K562 (cell line): ENCODE measurements at regions not wholly inside any gene's neighbourhood (a gene's known extent, or its start where the extent isn't known, plus 50 kb on each side); places are given as distances from the start of the nearest gene placed in this dataset.

Experiments
- CGGBP1 ChIP-seq: fragments of 250-450 bp; sonication (Bioruptor Pico); IDR thresholded peaks from 2 replicates; pipeline ENCODE4 v1.9.0; 2021; ENCODE audit warnings: mild to moderate bottlenecking
- GATA2 ChIP-seq: sonication (generic); formaldehyde crosslinking; IDR thresholded peaks from 2 replicates; pipeline ENCODE4 v1.4.0; 2020; ENCODE audit warnings: mild to moderate bottlenecking, missing genetic modification reagents
- PHB ChIP-seq: fragments of 250-450 bp; sonication (Bioruptor Pico); IDR thresholded peaks from 2 replicates; pipeline ENCODE4 v1.5.0; 2021
- POLR3G ChIP-seq: IDR thresholded peaks from 2 replicates; pipeline ENCODE4 v1.6.1; 2011; ENCODE audit not compliant: insufficient read length, insufficient replicate concordance; ENCODE audit errors: extremely low read depth
- TCF15 ChIP-seq: fragments of 250-450 bp; sonication (Bioruptor Pico); IDR thresholded peaks from 2 replicates; pipeline ENCODE4 v1.8.0; 2022; ENCODE audit warnings: moderate library complexity, mild to moderate bottlenecking, inconsistent platforms
- ZBTB9 ChIP-seq: fragments of 450-650 bp; formaldehyde crosslinking; IDR thresholded peaks from 2 replicates; pipeline ENCODE4 v1.4.0; 2020; ENCODE audit warnings: mild to moderate bottlenecking, moderate library complexity
- ZNF253 ChIP-seq: fragments of 250-450 bp; sonication (Bioruptor Pico); conservative IDR thresholded peaks from 2 replicates; pipeline ENCODE4 v1.6.1; 2021; ENCODE audit warnings: mild to moderate bottlenecking
- ZNF431 ChIP-seq: sonication (generic); formaldehyde crosslinking; IDR thresholded peaks from 2 replicates; pipeline ENCODE4 v1.8.0; 2022; ENCODE audit warnings: mild to moderate bottlenecking, missing genetic modification reagents
- ZNF57 ChIP-seq: fragments of 450-650 bp; formaldehyde crosslinking; IDR thresholded peaks from 2 replicates; pipeline ENCODE4 v1.4.0; 2020; ENCODE audit warnings: mild to moderate bottlenecking, moderate library complexity
- TF ChIP-seq, protein P1 (sequence below): fragments of 450-650 bp; IDR thresholded peaks from 2 replicates; pipeline ENCODE4 v1.6.1; 2016; ENCODE audit warnings: mild to moderate bottlenecking, moderate library complexity
- TF ChIP-seq, protein P2 (sequence below): fragments of 250-450 bp; sonication (Bioruptor Pico); IDR thresholded peaks from 2 replicates; pipeline ENCODE4 v1.5.0; 2021; ENCODE audit warnings: mild to moderate bottlenecking, moderate library complexity

DNA sequence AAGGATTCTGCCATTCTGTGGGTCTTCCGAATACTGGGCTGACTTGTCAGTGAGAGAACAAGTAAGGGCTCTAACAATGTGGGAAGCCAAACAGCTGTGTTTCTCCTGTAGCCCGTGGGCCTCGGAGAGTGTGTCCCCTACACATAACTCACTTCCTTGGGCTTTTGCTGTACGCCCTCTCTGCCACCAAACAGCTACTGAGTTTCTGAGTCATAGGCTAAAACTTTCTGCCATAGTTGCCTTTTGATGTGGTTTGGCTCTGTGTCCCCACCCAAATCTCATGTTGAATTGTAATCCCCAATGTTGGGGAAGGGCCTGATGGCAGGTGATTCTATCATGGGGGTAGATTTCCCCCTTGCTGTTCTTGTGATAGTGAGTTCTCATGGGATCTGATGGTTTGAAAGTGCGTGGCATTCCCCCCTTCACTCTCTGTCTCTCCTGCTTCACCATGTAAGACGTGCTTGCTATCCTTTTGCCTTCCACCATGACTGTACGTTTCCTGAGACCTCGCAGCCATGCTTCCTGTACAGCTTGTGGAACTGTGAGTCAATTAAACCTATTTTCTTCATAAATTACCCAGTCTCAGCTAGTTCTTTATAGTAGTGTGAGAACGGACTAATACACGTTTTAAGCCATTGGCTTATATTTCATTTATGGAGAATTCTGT is 194.8 kb upstream of the HMCN1 start (continued):
- TF ChIP-seq PHB (CRISPR knock-in tag) = no peak
- TF ChIP-seq, protein P1, sequence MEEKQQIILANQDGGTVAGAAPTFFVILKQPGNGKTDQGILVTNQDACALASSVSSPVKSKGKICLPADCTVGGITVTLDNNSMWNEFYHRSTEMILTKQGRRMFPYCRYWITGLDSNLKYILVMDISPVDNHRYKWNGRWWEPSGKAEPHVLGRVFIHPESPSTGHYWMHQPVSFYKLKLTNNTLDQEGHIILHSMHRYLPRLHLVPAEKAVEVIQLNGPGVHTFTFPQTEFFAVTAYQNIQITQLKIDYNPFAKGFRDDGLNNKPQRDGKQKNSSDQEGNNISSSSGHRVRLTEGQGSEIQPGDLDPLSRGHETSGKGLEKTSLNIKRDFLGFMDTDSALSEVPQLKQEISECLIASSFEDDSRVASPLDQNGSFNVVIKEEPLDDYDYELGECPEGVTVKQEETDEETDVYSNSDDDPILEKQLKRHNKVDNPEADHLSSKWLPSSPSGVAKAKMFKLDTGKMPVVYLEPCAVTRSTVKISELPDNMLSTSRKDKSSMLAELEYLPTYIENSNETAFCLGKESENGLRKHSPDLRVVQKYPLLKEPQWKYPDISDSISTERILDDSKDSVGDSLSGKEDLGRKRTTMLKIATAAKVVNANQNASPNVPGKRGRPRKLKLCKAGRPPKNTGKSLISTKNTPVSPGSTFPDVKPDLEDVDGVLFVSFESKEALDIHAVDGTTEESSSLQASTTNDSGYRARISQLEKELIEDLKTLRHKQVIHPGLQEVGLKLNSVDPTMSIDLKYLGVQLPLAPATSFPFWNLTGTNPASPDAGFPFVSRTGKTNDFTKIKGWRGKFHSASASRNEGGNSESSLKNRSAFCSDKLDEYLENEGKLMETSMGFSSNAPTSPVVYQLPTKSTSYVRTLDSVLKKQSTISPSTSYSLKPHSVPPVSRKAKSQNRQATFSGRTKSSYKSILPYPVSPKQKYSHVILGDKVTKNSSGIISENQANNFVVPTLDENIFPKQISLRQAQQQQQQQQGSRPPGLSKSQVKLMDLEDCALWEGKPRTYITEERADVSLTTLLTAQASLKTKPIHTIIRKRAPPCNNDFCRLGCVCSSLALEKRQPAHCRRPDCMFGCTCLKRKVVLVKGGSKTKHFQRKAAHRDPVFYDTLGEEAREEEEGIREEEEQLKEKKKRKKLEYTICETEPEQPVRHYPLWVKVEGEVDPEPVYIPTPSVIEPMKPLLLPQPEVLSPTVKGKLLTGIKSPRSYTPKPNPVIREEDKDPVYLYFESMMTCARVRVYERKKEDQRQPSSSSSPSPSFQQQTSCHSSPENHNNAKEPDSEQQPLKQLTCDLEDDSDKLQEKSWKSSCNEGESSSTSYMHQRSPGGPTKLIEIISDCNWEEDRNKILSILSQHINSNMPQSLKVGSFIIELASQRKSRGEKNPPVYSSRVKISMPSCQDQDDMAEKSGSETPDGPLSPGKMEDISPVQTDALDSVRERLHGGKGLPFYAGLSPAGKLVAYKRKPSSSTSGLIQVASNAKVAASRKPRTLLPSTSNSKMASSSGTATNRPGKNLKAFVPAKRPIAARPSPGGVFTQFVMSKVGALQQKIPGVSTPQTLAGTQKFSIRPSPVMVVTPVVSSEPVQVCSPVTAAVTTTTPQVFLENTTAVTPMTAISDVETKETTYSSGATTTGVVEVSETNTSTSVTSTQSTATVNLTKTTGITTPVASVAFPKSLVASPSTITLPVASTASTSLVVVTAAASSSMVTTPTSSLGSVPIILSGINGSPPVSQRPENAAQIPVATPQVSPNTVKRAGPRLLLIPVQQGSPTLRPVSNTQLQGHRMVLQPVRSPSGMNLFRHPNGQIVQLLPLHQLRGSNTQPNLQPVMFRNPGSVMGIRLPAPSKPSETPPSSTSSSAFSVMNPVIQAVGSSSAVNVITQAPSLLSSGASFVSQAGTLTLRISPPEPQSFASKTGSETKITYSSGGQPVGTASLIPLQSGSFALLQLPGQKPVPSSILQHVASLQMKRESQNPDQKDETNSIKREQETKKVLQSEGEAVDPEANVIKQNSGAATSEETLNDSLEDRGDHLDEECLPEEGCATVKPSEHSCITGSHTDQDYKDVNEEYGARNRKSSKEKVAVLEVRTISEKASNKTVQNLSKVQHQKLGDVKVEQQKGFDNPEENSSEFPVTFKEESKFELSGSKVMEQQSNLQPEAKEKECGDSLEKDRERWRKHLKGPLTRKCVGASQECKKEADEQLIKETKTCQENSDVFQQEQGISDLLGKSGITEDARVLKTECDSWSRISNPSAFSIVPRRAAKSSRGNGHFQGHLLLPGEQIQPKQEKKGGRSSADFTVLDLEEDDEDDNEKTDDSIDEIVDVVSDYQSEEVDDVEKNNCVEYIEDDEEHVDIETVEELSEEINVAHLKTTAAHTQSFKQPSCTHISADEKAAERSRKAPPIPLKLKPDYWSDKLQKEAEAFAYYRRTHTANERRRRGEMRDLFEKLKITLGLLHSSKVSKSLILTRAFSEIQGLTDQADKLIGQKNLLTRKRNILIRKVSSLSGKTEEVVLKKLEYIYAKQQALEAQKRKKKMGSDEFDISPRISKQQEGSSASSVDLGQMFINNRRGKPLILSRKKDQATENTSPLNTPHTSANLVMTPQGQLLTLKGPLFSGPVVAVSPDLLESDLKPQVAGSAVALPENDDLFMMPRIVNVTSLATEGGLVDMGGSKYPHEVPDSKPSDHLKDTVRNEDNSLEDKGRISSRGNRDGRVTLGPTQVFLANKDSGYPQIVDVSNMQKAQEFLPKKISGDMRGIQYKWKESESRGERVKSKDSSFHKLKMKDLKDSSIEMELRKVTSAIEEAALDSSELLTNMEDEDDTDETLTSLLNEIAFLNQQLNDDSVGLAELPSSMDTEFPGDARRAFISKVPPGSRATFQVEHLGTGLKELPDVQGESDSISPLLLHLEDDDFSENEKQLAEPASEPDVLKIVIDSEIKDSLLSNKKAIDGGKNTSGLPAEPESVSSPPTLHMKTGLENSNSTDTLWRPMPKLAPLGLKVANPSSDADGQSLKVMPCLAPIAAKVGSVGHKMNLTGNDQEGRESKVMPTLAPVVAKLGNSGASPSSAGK = no peak
- no peak for TF ChIP-seq TCF15 (CRISPR knock-in tag)
- no peak for TF ChIP-seq GATA2 (CRISPR knock-in tag)
- no peak for TF ChIP-seq ZBTB9 (CRISPR knock-in tag)
- TF ChIP-seq ZNF253 (CRISPR knock-in tag) = no peak
- TF ChIP-seq POLR3G = no peak
- TF ChIP-seq, protein P2, sequence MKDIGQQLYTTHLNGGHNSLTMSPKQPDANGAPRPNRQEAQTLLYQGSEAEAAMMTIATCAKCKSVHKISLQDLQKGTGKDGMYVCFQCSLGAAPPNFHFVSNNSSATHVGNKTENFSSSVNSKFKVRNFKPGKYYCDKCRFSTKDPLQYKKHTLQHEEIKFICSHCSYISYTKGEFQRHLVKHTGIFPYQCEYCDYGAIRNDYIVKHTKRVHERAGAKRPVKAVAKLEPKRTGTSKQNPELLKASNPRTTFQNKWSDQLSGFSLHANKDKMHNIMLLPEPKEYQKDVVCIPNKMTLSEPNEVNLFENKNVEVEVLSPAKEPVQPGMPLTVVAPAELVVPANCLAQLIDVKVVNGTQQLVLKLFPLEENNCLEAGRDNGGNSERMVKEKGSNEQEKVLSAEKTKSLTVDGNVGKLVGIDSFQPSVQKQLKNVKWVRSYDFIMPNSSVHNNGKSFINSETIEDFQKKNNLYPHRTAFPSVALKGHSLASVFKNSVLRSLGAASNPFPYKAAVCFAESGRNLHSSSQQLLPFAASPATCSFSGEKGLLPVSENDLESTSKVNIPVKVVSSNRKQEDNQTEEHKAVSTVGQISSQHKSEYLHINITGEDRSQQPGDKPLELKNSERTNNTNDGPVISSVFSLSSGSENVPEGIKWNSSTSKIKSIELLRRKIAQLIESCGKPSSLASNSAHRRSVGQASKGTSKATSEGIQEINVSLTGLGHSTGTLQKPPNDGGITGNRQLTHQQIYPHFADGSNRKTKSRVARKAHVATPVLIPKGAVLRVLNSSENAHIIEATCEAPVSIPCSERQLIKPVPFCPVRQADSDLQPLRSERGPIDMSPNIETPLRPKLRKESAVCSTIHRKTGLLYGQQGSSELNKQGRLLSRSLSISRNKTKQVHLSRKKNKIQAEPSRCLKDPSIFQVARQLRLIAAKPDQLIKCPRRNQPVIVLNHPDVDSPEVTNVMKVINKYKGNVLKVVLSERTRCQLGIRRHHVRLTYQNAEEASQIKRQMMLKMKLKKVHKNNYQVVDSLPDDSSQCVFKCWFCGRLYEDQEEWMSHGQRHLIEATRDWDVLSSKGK (CRISPR knock-in tag) = no peak
- TF ChIP-seq ZNF57 (CRISPR knock-in tag) = peak; percentile 86; the same call in 1 of the 2 replicates
- peak; percentile 71; the same call in 1 of the 2 replicates for TF ChIP-seq ZNF431 (CRISPR knock-in tag)
- TF ChIP-seq CGGBP1 (CRISPR knock-in tag) = no peak
